GM19452 (cell line): ENCODE measurements at regions not wholly inside any gene's neighbourhood (a gene's known extent, or its start where the extent isn't known, plus 50 kb on each side); places are given as distances from the start of the nearest gene placed in this dataset.

Experiments used
- ATAC-seq: cut with Tn5 transposase; IDR thresholded peaks from one replicate; pipeline ENCODE4 v1.9.1; 2021; ENCODE audit not compliant: unreplicated experiment

DNA sequence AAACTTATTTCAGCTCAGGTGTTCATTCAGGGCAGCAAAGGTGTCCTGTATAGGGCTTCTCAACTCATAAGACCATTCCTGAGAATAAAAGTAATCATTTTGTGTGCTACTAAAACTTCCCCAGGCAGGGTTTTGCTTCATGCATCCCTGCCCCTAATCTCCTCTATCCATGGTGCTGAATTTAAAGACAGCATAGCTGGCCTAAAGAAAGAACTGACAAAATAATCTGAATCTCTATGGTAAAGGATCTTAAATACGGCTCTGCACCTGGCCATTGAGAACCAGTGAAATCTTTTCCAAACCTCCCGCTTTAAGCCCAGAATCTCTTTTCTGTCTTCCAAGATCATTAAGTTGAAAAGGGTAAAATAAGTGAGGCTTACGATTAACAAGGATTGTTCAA lies 292.1 kb upstream of the KLHL29 start:
- no peak for ATAC-seq

DNA sequence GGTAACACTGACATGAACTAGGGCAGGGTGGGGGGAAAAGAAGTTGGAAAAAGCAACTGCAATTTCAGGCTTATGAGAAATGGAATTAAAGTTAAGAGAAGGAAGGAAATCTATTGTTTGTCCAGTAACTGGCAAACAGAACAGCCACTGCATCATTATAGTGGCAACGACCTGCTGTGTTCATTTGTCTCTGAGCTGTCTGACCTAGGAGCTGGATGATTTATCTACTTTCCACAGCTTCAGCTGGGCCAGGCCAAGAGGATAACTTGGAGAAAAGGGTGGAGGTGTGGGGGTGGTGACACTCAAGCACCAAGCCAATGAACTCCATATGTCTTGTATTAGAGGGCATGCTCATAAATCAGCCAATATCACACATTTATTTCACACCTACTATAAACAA lies 291.5 kb upstream of the KLHL29 start:
- no peak for ATAC-seq

DNA sequence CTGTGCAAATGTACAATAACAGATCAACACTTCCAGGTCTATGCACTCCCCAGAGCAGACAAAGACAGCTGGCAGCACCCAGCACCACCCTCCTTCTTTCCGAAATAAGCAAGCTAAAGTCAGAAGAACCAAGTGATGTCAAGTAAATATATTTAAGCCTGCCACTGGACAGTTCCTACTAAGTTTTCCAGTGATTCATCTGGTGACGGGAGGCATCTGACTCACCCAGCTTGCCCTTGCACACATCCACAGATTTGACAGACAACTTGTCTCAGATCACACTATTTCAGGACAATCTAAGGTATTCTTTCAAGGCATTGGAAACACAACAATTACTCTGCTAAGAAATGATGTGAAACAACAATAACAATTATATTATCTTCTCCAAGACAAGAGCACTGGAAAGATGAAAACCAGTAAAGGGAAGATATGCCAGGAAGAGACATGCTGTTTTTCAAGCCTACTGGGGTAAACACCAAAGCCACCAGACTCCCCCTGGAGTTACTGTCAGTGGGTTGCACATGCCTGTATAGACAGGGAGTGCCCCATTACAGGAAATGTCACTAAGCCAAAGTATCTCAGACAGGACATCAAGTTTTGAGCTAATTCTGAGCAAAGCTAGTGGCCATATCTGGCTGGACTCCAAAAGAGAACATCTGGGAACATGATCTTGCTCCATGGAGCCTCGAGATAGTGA lies 287.9 kb upstream of the KLHL29 start:
- no peak for ATAC-seq

DNA sequence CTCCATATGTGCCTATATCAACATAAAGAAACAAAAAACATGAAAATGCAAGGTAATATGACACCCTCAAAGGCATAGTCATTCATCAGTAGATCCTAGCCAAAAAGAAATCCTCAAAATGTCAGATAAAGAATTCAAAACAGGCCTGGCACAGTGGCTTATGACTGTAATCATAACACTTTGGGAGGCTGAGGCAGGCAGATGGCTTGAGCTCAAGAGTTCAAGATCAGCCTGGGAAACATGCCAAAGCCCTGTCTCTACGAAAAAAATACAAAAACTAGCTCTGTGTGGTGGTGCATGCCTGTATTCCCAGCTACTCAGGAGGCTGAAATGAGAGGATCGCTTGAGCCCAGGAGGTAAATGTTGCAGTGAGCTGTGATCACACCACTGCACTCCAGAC lies 284.6 kb upstream of the KLHL29 start:
- ATAC-seq, result no peak

DNA sequence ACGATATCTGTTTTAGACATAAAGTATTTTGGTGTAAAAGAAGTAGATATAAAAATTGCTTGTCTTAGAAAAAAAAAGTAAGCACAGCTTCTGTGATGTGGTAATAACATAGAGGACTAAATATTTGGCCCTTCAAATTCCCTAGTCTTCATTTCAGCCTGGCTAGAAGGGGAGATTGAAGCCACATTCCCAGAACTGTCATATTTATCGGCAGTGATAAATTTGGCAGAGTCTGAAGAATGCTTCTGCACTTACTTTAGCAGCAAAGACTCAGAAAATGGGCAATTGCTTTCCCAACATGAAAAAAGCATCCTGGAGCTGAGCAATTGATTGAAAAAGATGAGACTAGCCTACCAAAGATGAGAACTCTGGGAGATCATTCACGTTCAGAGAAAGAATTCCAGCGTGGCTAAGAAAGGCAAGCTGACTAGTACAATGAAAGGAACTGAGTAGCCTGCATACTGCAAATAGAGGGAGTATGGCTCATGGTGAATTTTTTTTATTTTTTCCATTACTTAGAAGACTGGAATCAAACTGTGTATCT lies 278.7 kb upstream of the KLHL29 start:
- no peak for ATAC-seq

DNA sequence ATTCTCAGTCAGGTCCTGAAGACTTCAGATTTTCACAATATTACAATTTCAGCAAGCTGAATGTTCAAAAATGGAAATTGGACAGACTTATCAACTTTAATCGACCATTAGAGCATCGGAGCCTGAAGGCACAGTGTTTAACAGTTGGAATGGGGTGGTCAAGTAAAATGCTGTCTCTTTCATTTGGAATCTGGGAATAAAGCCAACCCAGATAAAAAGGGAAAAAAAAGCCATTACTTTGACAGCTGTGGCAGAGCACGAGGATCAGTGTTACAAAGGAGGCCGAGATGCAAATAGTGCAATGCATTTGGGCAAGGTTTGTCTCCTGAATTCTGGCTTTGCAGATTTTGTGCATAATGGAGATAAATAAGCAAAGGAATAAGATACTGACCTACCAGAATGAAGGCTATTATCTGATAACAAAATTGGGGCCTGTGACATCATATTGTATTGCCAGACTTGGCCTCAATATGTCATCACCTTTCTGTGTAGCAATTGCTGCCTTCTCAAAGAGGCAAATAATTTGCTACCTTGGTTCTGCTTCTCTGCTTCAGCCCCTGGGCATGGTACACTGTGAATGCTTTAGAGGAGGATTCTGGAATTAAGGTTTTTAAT lies 277.5 kb upstream of the KLHL29 start:
- ATAC-seq, result no peak

DNA sequence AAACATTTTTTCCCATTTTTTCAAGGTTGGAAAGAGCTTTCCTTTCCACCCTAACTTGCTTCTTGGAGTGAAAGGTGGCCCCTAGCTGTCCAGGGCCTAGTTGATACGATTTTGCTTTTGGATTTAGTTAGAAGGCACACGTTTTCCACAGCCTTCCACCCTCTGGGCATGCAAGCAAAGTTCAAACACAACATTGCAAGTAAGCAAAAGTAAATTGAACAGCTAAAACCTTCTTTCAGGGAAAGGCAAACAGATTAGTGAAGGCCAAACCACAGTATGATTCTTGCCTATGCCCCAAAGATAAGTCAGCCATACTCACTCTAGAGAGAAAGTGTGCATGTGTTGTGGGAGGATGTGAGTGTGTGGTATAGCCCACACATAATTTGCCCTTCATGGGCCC lies 273.7 kb upstream of the KLHL29 start:
- no peak for ATAC-seq

DNA sequence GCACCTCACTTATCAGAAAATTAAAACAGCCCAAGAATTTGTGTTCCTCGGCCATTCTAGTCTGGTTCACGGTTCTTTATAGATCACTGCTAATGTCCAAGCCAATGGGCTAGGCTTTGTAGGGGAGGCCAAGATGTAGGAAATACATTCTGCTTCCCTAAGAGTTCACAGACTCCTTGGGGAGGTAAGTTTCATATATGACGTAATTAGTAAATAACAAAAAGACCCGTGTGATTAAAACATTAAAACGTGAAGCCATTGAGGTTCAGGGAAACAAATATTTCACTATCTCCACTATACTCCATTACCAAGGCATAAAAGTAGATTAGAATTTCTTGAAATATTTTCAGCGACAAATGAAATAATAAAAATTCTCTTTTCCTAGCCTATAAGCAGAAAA lies 272.5 kb upstream of the KLHL29 start:
- no peak for ATAC-seq

DNA sequence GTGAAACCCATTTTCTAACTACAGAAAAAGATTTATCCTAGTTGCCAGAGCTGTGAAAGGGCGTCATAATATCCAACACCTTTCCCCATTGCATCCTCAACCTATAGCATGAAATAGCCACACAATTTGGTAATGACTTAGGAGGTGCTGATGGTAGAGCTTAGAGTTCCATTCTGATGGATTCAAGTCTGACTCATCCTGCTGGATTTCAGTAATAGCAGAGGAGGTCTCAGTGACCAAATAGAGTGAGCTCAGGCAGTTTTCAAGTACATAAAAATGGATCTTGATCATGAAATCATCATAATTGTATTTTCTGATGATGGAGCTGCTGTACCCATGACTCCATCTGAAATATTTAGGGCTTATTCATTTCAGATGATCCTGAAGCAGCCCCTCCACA lies 270.7 kb upstream of the KLHL29 start:
- ATAC-seq, result no peak

DNA sequence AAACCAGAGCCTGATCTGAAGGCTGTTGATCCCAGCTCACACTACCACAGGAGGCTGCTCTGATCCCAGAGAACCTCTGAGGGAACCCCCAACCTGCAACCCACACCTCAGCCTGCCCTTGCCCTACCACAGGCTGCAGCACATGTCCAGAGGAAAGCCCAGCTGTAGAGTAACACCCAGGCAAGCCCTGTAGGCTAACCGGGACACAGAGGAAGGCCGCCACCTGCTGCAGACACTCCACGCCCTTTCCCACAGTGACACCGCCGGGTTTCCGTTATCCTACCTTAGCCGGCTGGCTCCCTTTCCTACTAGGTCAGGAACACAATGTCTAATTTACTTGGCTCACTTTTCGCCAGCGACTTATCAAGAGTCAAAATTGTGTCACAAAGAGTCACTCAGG lies 266.7 kb upstream of the KLHL29 start:
- no peak for ATAC-seq

DNA sequence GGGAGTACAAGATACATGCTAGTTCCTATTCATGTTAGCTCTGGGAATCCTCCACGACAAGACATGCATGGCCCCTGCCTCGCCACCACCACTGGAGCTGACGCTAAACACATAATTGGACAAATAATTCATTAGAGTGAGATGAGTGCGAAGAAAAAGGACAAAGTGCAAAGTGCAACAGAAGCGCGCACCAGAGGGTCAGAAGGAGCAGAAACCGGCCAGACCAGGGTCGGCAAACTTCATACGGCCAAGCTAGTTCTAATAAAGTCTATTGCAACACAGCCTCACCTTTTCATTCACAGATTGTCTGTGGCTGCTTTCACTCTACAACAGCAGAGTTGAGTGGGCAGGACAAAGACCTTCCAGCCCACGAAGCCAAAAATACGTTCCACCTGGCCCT lies 266.1 kb upstream of the KLHL29 start:
- no peak for ATAC-seq

DNA sequence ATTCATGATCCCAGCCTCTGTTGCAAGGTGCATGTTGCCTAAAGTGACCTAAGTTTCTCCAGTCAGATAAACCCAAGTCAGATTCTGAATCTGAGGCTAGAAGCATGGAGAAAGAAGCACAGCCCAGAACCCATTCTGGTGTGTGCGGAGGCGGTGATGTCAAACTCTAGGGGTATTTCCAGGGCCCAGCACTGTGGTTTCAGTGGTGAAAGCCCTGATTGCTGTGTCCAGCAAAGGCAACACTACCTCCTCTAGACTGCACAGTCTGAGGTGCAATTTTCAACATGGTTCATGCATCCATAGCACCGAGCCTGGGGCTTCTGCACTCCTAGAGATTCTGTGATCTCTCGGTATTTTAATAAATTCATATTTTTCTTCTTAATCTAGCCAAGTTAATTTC lies 264.8 kb upstream of the KLHL29 start:
- ATAC-seq, result no peak

DNA sequence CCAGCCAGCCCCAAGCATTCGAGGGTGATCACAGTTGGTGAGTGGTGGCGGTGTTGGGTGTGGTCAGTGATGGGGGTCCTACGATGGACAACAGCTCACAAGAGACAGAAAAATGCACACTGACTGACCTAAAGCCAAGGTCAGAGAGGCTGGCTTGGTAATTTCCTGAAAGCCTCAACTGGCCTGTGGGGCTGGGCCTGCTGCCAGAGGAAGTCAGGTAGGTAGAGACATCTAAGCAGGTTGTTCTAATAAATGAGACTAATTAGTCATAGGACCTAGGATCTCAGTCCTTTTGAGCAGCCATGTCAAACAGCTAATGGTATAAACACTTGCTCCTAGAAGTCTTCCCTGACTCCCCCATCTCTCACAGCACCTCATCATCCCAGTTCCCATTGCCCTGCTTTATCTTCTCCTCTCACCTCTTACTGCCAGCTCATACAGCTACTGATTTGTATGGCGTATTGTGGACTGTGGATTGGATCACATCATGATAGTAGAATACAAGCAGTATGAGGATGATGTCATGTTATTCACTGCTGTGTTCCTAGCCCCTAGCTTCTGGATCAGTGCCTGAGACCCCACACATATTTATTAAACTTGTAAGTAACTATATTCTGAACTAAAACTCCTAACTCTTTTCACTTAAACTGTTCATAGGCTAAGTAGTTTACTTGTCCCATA lies 262.9 kb upstream of the KLHL29 start:
- ATAC-seq, result no peak

DNA sequence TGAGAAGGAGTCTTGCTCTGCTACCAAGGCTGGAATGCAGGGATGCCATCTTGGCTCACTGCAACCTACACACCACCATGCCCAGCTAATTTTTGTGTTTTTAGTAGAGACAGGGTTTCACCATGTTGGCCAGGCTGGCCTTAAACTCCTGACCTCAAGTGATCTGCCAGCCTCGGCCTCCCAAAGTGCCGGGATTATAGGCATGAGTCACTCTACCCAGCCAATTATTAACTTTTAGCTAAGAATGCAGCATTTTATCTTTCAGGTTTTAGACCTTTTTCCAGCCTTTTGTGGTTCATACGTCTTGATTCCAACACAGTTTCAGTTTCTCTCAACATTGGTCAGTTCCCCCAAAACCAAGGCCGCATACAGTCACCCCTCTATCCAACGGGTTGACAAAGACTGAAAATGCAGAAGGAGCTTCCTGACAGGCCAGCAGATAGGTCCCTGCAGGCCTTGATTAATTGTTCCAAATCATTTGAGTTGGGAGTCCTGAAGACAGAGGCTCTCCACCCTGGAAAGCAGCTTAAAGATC lies 262.2 kb upstream of the KLHL29 start:
- ATAC-seq, result no peak

DNA sequence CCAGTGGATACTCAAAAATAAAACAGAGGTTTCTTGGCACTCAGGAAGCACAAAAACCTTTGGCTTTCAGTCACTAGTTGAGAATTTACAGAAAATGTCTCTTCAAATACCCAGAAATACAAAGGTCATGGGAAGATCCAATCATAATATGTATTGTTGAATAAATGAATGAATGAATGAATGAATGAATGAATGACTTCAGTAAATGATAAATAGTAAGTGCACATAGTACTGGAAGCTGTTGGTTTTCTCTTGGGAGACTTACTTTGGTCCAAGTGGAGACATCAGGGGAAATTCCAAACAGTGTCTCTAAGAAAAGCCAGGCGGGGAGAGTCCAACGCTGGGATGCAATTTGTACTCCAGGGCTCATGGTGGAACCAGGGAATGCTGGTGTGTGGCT lies 261.3 kb upstream of the KLHL29 start:
- ATAC-seq, result no peak

DNA sequence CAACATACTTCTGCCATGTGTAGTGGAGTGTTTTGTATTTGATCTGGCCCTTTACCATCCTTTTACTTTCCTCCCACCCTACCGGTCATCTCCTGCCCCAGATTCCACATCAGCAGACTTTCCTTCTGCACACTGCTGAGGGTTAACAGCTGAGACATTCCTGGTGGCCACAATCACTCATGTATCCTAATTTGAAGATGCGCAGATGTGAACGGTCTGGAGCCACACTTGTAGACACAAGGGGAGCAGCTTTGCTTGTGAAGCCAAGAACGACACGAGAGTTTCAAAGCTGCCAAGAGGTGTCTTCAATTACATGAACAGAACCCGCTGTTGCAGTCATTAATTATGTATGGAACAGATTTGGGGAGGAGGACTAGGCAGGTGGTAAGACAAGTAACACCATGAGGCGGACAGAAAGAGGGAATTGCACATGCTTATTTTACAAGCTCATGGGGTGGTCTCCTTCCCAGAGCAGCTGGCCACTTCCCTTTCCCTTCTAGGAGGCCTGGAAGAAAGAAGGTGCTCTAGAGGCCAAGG lies 260.7 kb upstream of the KLHL29 start:
- no peak for ATAC-seq

DNA sequence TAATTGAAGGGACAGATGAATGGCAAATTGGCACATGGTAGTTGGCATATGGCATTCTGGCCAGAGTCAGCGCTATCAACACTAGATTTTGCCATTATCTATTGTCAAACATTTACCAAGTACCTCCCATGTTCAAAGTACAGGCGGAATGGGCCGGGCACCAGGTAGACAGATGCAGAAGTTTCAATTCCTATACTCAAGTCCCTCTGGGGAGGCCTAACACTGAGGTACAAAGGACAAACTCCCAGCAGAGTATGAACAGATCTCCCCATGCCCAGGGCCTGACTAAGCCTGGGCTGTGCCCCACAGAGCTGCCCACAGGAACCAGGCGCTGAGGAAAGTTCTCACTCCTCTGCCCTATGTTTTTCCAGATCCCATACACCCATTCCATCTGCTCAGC lies 257.5 kb upstream of the KLHL29 start:
- no peak for ATAC-seq

DNA sequence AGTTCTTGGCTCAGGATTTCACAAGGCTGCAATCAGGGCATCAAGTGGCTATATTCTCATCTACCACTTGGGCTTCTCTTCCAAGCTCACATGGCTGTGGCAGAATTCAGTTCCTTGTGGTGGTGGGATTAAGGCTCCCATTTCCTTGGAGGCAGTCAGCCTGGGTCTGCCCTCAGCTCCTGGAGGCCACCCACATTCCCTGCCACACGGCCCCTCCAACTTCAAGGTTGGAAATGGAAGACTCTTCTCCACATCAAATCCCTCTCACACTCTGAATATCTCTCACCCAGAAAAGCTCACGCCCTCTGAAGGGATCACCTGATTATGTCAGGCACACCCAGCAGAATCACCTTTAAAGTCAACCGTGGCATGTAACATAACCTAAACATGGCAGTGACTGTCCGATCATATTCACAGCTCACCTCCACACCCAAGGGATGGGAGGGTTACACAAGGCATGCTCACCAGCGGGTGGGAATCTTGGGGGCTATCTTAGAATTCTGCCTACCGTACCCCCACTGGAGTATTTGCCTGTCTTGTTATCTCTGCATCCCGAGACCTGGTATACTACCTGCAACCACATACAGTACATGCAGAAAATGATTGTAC lies 256.2 kb upstream of the KLHL29 start:
- no peak for ATAC-seq

DNA sequence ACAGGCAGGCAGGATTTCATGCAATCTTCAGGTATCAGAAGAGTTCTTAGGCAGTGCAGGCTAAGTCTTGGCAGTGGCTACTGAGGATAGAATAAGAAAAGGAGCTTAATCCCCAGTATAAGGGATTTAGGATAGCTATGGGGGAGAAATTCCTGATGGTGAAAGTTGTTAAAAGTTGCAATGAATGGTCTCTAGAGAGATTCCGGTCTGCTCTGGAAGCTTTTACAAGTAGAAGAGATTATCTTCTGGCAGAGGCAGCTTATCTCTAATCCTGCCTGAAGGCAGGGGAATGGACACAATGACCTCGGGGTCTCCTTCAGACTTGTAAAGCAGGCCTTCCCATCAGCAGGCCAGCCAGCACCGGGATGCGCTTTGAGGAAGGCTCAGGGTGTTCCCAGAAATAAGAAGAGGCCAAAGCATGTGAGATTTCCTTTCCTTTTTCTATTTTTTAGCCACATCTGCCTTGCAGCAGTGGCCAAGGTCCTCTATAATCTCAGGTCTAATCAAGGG lies 253.9 kb upstream of the KLHL29 start:
- ATAC-seq, result no peak

DNA sequence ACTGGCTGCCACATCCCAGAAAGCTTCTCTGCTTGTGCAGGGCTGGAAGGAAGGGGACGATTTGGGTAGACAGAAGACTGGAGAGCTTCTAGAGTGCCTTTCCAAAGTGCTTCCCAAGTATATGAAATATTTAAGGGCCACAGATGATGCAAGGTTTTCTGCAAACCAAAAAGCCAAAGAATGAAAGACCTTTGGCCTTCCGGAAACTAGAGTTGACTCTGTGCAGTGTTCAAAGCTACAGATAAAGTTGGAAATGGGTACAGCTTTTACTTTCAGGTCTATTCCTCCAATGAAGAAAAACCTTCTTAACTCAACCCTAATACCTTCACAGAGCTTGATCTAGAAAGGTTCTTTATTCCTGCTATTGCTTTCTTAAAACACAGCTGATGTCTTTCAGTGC lies 253.0 kb upstream of the KLHL29 start:
- ATAC-seq, result no peak
